ENCODE measurements at regions not wholly inside any gene's neighbourhood (a gene's known extent, or its start where the extent isn't known, plus 50 kb on each side); places are given as distances from the start of the nearest gene placed in this dataset.

- H3K4me1 ChIP-seq (ENCODE audit: control insufficient read depth in 4 of 4, insufficient read depth in 4 of 4, low read length in 3 of 4), result peaks cover 0 to 2% (median 0%) of the 10 kb centered on the region in 4 donors
- no peaks in the 10 kb centered on the region for H3K36me3 ChIP-seq (ENCODE audit: control insufficient read depth in 4 of 4, insufficient read depth in 3 of 4, low read depth in 1 of 4, low read length in 3 of 4)
- H3K4me3 ChIP-seq (ENCODE audit: low read depth in 1 of 3, low read length in 3 of 3), result no peak overlapping the region
- no peaks in the 10 kb centered on the region for H3K9me3 ChIP-seq (ENCODE audit: control insufficient read depth in 4 of 4, low read length in 3 of 4)
- no peak overlapping the region for H3K27ac ChIP-seq (ENCODE audit: low read depth in 1 of 2, low read length in 2 of 2)
- TF ChIP-seq JUND (IDR thresholded peaks at IDR 0.05), result no peak
- TF ChIP-seq NR2F2 (IDR thresholded peaks at IDR 0.05), result no peak
- TF ChIP-seq REST (IDR thresholded peaks at IDR 0.05), result no peak
- TF ChIP-seq YY1 (IDR thresholded peaks at IDR 0.05), result no peak
- no peak for TF ChIP-seq HNF4A (conservative IDR thresholded peaks at IDR 0.05)
- H3K9ac ChIP-seq (ENCODE audit: low read depth in 1 of 2, low read length in 2 of 2), result no peak overlapping the region
- H3K27me3 ChIP-seq (ENCODE audit: control insufficient read depth in 4 of 4, insufficient read depth in 4 of 4, low read length in 3 of 4), result no peaks in the 10 kb centered on the region
- 64% methylated on average over 1 of the region's 1 CpG for WGBS
- no peak for DNase-seq (ENCODE audit: low spot score)
Measured at GRCh38 chr10:107931808-107932207, 767.3 kb upstream of the SORCS1 start.

- WGBS, result 51% methylated on average over 2 of the region's 2 CpGs
- Histone ChIP-seq H3K36me3 (ENCODE audit: control insufficient read depth in 4 of 4, insufficient read depth in 3 of 4, low read depth in 1 of 4, low read length in 3 of 4) (no peaks in the 10 kb centered on the region), H3K27me3 (ENCODE audit: control insufficient read depth in 4 of 4, insufficient read depth in 4 of 4, low read length in 3 of 4) (no peaks in the 10 kb centered on the region), H3K4me3 (ENCODE audit: low read depth in 1 of 3, low read length in 3 of 3) (no peak overlapping the region), H3K4me1 (ENCODE audit: control insufficient read depth in 4 of 4, insufficient read depth in 4 of 4, low read length in 3 of 4) (peaks cover 0 to 2% (median 0%) of the 10 kb centered on the region in 4 donors), H3K9ac (ENCODE audit: low read depth in 1 of 2, low read length in 2 of 2) (no peak overlapping the region), H3K9me3 (ENCODE audit: control insufficient read depth in 4 of 4, low read length in 3 of 4) (no peaks in the 10 kb centered on the region), H3K27ac (ENCODE audit: low read depth in 1 of 2, low read length in 2 of 2) (no peak overlapping the region)
- DNase-seq (ENCODE audit: low spot score), result no peak
- TF ChIP-seq FOXA1 (IDR thresholded peaks at IDR 0.05) (no peak), GABPA (IDR thresholded peaks at IDR 0.05 in 1 of 2, conservative IDR thresholded peaks at IDR 0.05 in 1 of 2) (no peak), ZBTB33 (IDR thresholded peaks at IDR 0.05) (no peak), FOXA2 (IDR thresholded peaks at IDR 0.05) (no peak), MAX (IDR thresholded peaks at IDR 0.05) (no peak)
Measured at GRCh38 chr10:107930037-107930436, 765.5 kb upstream of the SORCS1 start.

- no peaks in the 10 kb centered on the region for H3K9me3 ChIP-seq (ENCODE audit: control insufficient read depth in 4 of 4, low read length in 3 of 4)
- H3K27me3 ChIP-seq (ENCODE audit: control insufficient read depth in 4 of 4, insufficient read depth in 4 of 4, low read length in 3 of 4), result no peaks in the 10 kb centered on the region
- H3K4me3 ChIP-seq (ENCODE audit: low read depth in 1 of 3, low read length in 3 of 3), result no peak overlapping the region
- no peak overlapping the region for H3K27ac ChIP-seq (ENCODE audit: low read depth in 1 of 2, low read length in 2 of 2)
- no peak for TF ChIP-seq RAD21 (IDR thresholded peaks at IDR 0.05)
- no peak for TF ChIP-seq HNF4A (conservative IDR thresholded peaks at IDR 0.05)
- no peak for TF ChIP-seq NR2F2 (IDR thresholded peaks at IDR 0.05)
- no peak for TF ChIP-seq SP1 (IDR thresholded peaks at IDR 0.05)
- TF ChIP-seq GABPA (IDR thresholded peaks at IDR 0.05 in 1 of 2, conservative IDR thresholded peaks at IDR 0.05 in 1 of 2), result no peak
- no peak for TF ChIP-seq RXRA (IDR thresholded peaks at IDR 0.05)
- no peak for TF ChIP-seq MAX (IDR thresholded peaks at IDR 0.05)
- TF ChIP-seq TAF1 (conservative IDR thresholded peaks at IDR 0.05), result no peak
- no peak for TF ChIP-seq JUND (IDR thresholded peaks at IDR 0.05)
- TF ChIP-seq EGR1 (IDR thresholded peaks at IDR 0.05; ENCODE audit: low read depth in 2 of 2), result no peak
- no peak for TF ChIP-seq ZBTB33 (IDR thresholded peaks at IDR 0.05)
- TF ChIP-seq FOXA2 (IDR thresholded peaks at IDR 0.05), result no peak
- H3K9ac ChIP-seq (ENCODE audit: low read depth in 1 of 2, low read length in 2 of 2), result no peak overlapping the region
- H3K36me3 ChIP-seq (ENCODE audit: control insufficient read depth in 4 of 4, insufficient read depth in 3 of 4, low read depth in 1 of 4, low read length in 3 of 4), result no peaks in the 10 kb centered on the region
- peaks cover 0 to 2% (median 0%) of the 10 kb centered on the region in 4 donors for H3K4me1 ChIP-seq (ENCODE audit: control insufficient read depth in 4 of 4, insufficient read depth in 4 of 4, low read length in 3 of 4)
- WGBS, result 81% methylated on average over 5 of the region's 5 CpGs
- DNase-seq (ENCODE audit: low spot score), result no peak
Measured at GRCh38 chr10:107924458-107924857, 760.0 kb upstream of the SORCS1 start.

Data from liver (tissue), 7 donors.